Muscle of leg (tissue), 3 donors: ENCODE measurements at regions not wholly inside any gene's neighbourhood (a gene's known extent, or its start where the extent isn't known, plus 50 kb on each side); places are given as distances from the start of the nearest gene placed in this dataset.

Experiments
- DNase-seq: peaks from one replicate; pipeline ENCODE4 v3.0.0; 2013
- H3K27ac ChIP-seq: one replicate; pipeline ENCODE4 v1.5.1; 2013; ENCODE audit warnings: mild to moderate bottlenecking, low read length, control low read depth
- H3K27me3 ChIP-seq: one replicate; pipeline ENCODE4 v1.6.1; 2013; ENCODE audit warnings: low read length; ENCODE audit not compliant: control insufficient read depth, insufficient read depth
- H3K36me3 ChIP-seq: one replicate; pipeline ENCODE4 v1.6.1; 2013; ENCODE audit warnings: low read length; ENCODE audit not compliant: control insufficient read depth, insufficient read depth
- H3K4me1 ChIP-seq: one replicate; pipeline ENCODE4 v1.6.1; 2013; ENCODE audit warnings: low read length; ENCODE audit not compliant: control insufficient read depth, insufficient read depth
- H3K4me3 ChIP-seq: one replicate; pipeline ENCODE4 v1.5.1; 2013; ENCODE audit warnings: low read length, control low read depth
- H3K9me3 ChIP-seq: replicated peaks from 2 replicates; pipeline ENCODE4 v1.6.1; 2013; ENCODE audit warnings: low read depth, low read length; ENCODE audit not compliant: control insufficient read depth
- WGBS: methylation state at CpG from one replicate; pipeline ENCODE4 v1.1.5; 2013; ENCODE audit warnings: missing lambda C conversion rate; ENCODE audit not compliant: insufficient coverage; 5-methylcytosine and 5-hydroxymethylcytosine counted together

DNA sequence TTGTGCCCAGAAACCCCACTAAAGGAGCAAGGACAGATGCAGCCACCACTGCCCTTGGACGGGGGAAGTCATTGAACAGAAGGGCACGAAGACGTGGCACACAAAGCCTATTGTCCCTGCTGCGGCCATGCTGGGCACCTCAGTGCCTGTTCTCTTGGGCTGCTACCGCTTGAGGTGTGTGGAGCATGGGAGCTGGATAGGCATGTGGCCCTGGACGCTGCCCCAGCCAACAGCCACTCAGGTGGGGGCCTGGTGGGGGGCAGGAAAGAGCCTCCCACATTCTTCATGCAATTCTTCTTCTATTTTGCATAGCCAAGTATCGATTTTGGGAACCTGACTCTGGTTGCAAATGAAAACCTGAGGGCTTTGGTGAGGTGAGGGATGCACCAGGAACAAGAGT is 337.2 kb downstream of the RPS6KC1 start:
- Histone ChIP-seq H3K9me3 (no peaks in the 10 kb centered on the region), H3K4me1 (peaks cover 9% of the 10 kb centered on the region), H3K27ac (no peak overlapping the region), H3K27me3 (no peaks in the 10 kb centered on the region), H3K4me3 (no peak overlapping the region), H3K36me3 (no peaks in the 10 kb centered on the region)
- WGBS, result 94% methylated on average over 4 of the region's 7 CpGs
- DNase-seq, result no peak

DNA sequence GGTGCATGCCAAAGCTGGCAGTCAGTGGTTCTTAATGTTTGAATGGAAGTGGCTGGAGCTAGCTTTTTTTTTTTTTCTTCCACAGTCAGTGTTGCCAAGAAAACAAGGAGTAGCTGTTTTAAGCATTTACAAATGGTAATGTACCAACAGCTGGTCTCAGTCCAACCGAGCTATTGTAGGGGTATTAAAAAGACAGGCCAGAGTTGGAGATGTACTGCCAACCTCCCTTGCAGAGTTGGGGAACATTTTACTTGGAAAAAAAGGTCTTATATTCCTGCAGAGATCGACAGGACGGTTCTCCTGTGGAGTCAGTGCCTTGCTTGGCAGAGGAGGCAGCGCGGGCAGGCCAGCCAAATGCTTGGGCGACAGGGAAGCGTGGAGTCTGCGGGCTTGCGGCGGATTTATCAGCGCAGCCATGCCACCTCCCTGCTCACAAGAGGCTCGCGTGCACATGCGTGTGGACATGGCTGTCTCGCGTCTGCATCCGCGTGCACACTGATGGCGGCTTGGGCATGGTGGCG is 338.1 kb downstream of the RPS6KC1 start:
- no peak overlapping the region for H3K4me3 ChIP-seq
- peak; percentile 63 for DNase-seq
- H3K4me1 ChIP-seq, result peaks cover 12% of the 10 kb centered on the region
- no peaks in the 10 kb centered on the region for H3K27me3 ChIP-seq
- no peak overlapping the region for H3K27ac ChIP-seq
- 85% methylated on average over 20 of the region's 20 CpGs for WGBS
- H3K36me3 ChIP-seq, result no peaks in the 10 kb centered on the region
- no peaks in the 10 kb centered on the region for H3K9me3 ChIP-seq

DNA sequence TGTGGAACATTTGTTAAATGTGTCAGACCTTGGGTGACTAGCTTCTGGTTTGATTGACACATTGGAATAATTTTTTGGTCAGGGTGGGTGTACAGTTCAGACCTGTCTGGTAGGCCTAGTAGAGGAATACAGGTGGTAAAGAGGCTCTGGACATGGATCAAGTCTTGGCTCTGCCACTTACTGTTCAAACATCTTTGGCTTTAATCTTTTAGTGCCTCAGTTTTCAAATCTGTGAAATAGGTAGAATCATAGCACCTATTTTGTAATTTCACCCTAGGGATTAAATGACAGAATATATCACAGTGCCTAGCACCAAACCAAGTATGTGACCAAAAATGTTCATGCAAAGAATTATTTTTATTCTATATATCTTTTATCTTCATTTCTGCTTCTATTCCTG is 340.4 kb downstream of the RPS6KC1 start:
- H3K27me3 ChIP-seq, result no peaks in the 10 kb centered on the region
- DNase-seq, result no peak
- no peaks in the 10 kb centered on the region for H3K36me3 ChIP-seq
- H3K27ac ChIP-seq, result no peak overlapping the region
- H3K9me3 ChIP-seq, result no peaks in the 10 kb centered on the region
- peaks cover 17% of the 10 kb centered on the region for H3K4me1 ChIP-seq
- no peak overlapping the region for H3K4me3 ChIP-seq

- peaks cover 14% of the 10 kb centered on the region for H3K4me1 ChIP-seq
- H3K27me3 ChIP-seq, result no peaks in the 10 kb centered on the region
- no peak overlapping the region for H3K4me3 ChIP-seq
- 85% methylated on average over 7 of the region's 7 CpGs for WGBS
- no peak overlapping the region for H3K27ac ChIP-seq
- no peaks in the 10 kb centered on the region for H3K36me3 ChIP-seq
- DNase-seq, result no peak
- H3K9me3 ChIP-seq, result no peaks in the 10 kb centered on the region
These were observed 342.8 kb downstream of the RPS6KC1 start for GRCh38 chr1:213393860-213394259.

GRCh38 chr1:213394837-213395236 is 343.8 kb downstream of the RPS6KC1 start:
- H3K4me3 ChIP-seq, result no peak overlapping the region
- H3K9me3 ChIP-seq, result no peaks in the 10 kb centered on the region
- 73% methylated on average over 4 of the region's 5 CpGs for WGBS
- no peaks in the 10 kb centered on the region for H3K27me3 ChIP-seq
- H3K27ac ChIP-seq, result no peak overlapping the region
- DNase-seq, result peak; percentile 16
- no peaks in the 10 kb centered on the region for H3K36me3 ChIP-seq
- peaks cover 18% of the 10 kb centered on the region for H3K4me1 ChIP-seq

GRCh38 chr1:213397638-213398037 is 346.6 kb downstream of the RPS6KC1 start:
- H3K4me3 ChIP-seq, result no peak overlapping the region
- no peaks in the 10 kb centered on the region for H3K9me3 ChIP-seq
- H3K27ac ChIP-seq, result no peak overlapping the region
- H3K36me3 ChIP-seq, result no peaks in the 10 kb centered on the region
- H3K27me3 ChIP-seq, result no peaks in the 10 kb centered on the region
- DNase-seq, result no peak
- 62% methylated on average over 2 of the region's 7 CpGs for WGBS
- peaks cover 16% of the 10 kb centered on the region for H3K4me1 ChIP-seq

DNA sequence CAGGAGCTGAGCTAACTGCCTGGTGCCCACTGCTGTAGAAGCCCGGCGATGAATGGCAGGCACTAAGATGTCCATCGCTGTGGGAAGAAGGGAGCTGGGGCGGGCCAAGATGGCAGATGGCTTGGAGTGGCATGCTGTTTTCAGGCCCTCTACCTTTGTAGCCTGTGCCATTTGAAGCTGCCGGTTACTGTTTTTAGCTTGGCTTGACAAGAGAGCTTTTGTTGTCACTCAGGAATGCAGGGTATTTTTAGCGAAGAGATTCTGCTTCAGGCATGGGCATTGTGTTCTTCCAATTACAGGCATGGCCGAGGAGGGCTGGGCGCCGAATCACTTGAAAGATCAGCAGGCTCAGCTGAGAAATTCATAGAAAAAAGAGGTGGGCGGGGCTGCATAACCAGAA is 348.7 kb downstream of the RPS6KC1 start:
- Histone ChIP-seq H3K27me3 (no peaks in the 10 kb centered on the region), H3K27ac (no peak overlapping the region), H3K4me1 (peaks cover 10% of the 10 kb centered on the region), H3K4me3 (no peak overlapping the region), H3K9me3 (no peaks in the 10 kb centered on the region), H3K36me3 (no peaks in the 10 kb centered on the region)
- DNase-seq, result peak; percentile 14
- WGBS, result 84% methylated on average over 9 of the region's 10 CpGs

DNA sequence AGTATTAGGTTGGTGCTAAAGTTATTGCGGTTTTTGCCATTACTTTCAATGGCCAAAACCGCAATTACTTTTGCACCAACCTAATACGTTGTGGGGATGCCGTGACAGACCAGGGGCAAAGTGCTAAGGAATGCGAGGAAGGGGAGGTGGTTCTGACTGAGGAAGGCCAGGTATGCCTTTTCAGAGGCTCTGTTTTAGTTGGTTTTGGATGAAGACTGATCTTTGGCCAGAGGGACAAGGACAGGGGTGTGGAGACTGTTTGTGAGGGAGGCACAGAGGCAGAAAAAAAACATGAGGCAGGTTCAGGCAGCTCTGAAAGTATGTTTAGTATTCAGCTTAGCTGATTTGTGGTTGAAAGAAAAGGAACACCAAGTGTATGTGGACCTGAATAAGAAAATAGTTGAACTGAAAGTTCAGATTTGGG is 358.2 kb downstream of the RPS6KC1 start:
- WGBS, result 74% methylated on average over 3 of the region's 5 CpGs
- Histone ChIP-seq H3K9me3 (no peaks in the 10 kb centered on the region), H3K27ac (no peak overlapping the region), H3K4me1 (no peaks in the 10 kb centered on the region), H3K27me3 (no peaks in the 10 kb centered on the region), H3K36me3 (no peaks in the 10 kb centered on the region), H3K4me3 (no peak overlapping the region)
- no peak for DNase-seq

- Histone ChIP-seq H3K9me3 (no peaks in the 10 kb centered on the region), H3K36me3 (no peaks in the 10 kb centered on the region), H3K27ac (no peak overlapping the region), H3K27me3 (no peaks in the 10 kb centered on the region), H3K4me3 (no peak overlapping the region), H3K4me1 (no peaks in the 10 kb centered on the region)
- WGBS, result 56% methylated on average over 2 of the region's 2 CpGs
- DNase-seq, result no peak
These were observed 358.9 kb downstream of the RPS6KC1 start for GRCh38 chr1:213409971-213410370.

DNA sequence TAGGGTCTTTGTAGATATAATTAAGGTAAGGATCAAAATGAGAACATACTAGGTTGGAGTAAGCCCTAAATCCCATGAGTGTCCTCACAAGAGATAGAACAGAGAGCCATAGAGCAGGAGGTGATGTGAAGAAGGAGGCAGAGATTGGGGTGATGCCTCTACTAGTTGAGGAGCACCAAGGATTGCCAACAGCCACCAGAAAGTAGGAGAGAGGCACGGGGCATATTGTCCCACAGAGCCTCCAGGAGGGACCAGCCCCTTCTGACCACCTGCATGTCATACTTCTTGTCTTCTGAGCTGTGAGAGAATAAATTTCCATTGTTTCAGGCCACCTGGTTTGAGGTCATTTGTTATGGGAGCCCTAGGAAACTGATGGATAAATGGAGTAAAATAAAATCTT is 363.3 kb downstream of the RPS6KC1 start:
- no peaks in the 10 kb centered on the region for H3K36me3 ChIP-seq
- H3K4me1 ChIP-seq, result peaks cover 6% of the 10 kb centered on the region
- H3K9me3 ChIP-seq, result no peaks in the 10 kb centered on the region
- H3K27ac ChIP-seq, result no peak overlapping the region
- no peak for DNase-seq
- WGBS, result no CpG with 5 or more reads among the region's 1 CpG
- H3K4me3 ChIP-seq, result no peak overlapping the region
- H3K27me3 ChIP-seq, result no peaks in the 10 kb centered on the region

- H3K4me1 ChIP-seq, result peaks cover 6% of the 10 kb centered on the region
- no peaks in the 10 kb centered on the region for H3K36me3 ChIP-seq
- H3K9me3 ChIP-seq, result no peaks in the 10 kb centered on the region
- H3K27me3 ChIP-seq, result no peaks in the 10 kb centered on the region
- DNase-seq, result no peak
- no peak overlapping the region for H3K4me3 ChIP-seq
- no CpG with 5 or more reads among the region's 2 CpGs for whole genome bisulfite sequencing
- H3K27ac ChIP-seq, result no peak overlapping the region
These were observed 363.9 kb downstream of the RPS6KC1 start for GRCh38 chr1:213414911-213415310.
